Astrocyte (in vitro differentiated cells and primary cell): ENCODE measurements at regions not wholly inside any gene's neighbourhood (a gene's known extent, or its start where the extent isn't known, plus 50 kb on each side); places are given as distances from the start of the nearest gene placed in this dataset.

Experiments used
- EZH2 ChIP-seq: IDR thresholded peaks from 2 replicates; pipeline ENCODE4 v1.6.1; 2012; ENCODE audit warnings: mild to moderate bottlenecking, low read length, inconsistent platforms; ENCODE audit not compliant: insufficient read depth
- TF ChIP-seq, protein P1 (sequence below): IDR thresholded peaks from 2 replicates; pipeline ENCODE4 v1.5.1; 2011; ENCODE audit warnings: low read depth, mild to moderate bottlenecking, inconsistent platforms, low read length, moderate library complexity; ENCODE audit not compliant: insufficient read depth

DNA sequence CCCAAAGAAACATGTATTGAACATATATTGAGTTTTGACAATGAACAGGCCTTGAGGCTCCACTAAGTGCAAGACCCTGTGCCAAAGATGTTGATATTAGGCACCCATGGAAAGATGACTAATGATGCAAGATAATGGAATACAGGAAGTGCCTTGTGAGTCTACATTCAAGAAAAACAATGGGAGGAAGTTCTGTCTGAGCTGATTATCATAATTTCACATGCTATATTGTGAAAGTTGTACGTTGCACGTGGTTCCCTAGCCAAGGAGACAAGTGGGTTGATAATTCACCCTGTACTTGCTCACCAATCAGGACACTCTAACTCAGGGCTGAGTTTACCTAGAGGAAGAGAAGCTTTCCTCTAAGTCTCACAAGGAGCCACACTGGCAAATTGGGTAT lies 186.9 kb upstream of the STAC start:
- TF ChIP-seq, protein P1, sequence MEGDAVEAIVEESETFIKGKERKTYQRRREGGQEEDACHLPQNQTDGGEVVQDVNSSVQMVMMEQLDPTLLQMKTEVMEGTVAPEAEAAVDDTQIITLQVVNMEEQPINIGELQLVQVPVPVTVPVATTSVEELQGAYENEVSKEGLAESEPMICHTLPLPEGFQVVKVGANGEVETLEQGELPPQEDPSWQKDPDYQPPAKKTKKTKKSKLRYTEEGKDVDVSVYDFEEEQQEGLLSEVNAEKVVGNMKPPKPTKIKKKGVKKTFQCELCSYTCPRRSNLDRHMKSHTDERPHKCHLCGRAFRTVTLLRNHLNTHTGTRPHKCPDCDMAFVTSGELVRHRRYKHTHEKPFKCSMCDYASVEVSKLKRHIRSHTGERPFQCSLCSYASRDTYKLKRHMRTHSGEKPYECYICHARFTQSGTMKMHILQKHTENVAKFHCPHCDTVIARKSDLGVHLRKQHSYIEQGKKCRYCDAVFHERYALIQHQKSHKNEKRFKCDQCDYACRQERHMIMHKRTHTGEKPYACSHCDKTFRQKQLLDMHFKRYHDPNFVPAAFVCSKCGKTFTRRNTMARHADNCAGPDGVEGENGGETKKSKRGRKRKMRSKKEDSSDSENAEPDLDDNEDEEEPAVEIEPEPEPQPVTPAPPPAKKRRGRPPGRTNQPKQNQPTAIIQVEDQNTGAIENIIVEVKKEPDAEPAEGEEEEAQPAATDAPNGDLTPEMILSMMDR: no peak
- TF ChIP-seq EZH2: no peak
